HG02610 (cell line): ENCODE measurements at regions not wholly inside any gene's neighbourhood (a gene's known extent, or its start where the extent isn't known, plus 50 kb on each side); places are given as distances from the start of the nearest gene placed in this dataset.
"Not testable (repeated sequence)": the region's sequence is repeated elsewhere in the genome, so short reads cannot be mapped to it uniquely, and the experiment has no call there.

ENCODE experiments used
- ATAC-seq: cut with Tn5 transposase; IDR thresholded peaks from one replicate; pipeline ENCODE4 v1.9.1; 2021; ENCODE audit warnings: mild to moderate bottlenecking, moderate library complexity; ENCODE audit not compliant: unreplicated experiment

DNA sequence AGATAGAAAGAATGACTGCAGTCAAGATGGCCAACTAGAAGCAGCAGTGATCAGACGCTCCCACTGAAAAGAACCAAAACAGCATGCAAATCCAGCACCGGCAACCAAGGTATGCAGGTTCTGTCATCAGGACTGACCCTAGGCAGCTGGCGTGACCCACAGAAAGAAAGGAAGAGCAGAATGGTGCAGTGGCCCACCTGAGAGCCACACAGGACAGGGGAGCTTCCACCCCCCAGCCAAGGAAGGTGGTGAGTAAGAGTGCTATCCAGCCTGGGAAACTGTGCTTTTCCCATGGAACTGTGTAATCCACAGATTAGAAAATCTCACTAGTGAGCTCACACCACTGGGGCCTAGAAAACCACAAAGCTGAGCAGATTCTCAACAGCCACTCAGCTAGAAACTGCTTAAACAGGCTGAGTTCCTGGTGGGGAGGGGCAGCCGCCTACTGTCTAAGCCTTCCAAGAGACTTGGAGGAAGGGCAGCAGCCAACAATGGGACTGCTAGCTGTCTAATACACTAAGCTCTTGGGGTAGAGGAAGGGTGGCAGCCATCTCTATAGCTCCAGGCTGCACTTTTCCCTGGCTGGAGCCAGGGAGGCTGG, 127.9 kb downstream of the EVA1A start:
- peak; percentile 86 for ATAC-seq

DNA sequence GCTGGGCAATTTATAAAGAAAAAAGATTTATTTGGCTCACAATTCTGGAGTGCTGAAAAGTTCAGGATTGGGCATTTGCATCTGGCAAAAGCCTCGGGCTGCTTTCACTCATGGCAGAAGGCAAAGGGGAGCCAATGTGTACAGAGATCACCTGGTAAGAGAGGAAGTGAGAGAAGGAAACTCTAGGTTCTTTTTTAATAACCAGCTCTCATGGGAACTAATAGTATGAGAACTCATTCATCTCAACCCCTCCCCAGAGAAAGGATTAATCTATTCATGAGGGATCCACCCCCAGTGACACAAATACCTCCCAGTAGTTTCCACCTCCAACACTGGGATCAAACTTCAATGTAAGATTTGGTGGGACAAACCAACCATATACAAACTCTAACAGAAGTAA, 129.0 kb downstream of the EVA1A start:
- peak; percentile 63 for ATAC-seq

DNA sequence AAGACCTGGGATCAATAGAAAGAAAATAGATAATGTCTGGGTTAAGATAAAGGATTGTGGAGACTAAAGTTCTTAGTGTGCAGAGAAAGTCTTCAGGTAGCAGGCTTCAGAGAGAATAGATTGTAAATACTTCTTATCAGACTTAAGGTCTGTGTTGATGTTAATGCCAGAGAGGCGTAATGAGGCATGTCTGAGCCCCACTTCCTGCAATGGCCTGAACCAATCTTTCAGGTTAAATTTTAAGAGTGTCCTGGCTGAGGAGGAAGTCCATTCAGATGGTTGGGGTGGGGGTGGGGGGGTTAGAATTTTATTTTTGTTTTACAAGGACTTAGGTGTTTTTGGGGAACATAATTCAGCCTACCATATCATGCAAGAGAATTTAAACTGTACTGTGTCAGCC, 129.5 kb downstream of the EVA1A start:
- ATAC-seq, result no peak

DNA sequence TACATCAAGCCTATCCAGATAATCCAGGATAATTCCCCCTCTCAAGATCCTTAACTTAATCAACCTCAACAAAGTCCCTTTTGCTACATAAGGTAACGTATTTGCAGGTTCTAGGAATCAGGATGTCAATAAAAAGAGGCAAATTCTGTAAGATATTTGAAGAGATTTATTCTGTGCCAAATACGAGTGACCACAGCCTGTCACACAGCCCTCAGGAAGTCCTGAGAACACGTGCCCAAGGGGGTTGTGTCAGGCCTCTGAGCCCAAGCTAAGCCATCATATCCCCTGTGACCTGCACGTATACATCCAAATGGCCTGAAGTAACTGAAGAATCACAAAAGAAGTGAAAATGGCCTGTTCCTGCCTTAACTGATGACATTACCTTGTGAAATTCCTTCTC, 130.3 kb downstream of the EVA1A start:
- ATAC-seq, result not testable (repeated sequence)

DNA sequence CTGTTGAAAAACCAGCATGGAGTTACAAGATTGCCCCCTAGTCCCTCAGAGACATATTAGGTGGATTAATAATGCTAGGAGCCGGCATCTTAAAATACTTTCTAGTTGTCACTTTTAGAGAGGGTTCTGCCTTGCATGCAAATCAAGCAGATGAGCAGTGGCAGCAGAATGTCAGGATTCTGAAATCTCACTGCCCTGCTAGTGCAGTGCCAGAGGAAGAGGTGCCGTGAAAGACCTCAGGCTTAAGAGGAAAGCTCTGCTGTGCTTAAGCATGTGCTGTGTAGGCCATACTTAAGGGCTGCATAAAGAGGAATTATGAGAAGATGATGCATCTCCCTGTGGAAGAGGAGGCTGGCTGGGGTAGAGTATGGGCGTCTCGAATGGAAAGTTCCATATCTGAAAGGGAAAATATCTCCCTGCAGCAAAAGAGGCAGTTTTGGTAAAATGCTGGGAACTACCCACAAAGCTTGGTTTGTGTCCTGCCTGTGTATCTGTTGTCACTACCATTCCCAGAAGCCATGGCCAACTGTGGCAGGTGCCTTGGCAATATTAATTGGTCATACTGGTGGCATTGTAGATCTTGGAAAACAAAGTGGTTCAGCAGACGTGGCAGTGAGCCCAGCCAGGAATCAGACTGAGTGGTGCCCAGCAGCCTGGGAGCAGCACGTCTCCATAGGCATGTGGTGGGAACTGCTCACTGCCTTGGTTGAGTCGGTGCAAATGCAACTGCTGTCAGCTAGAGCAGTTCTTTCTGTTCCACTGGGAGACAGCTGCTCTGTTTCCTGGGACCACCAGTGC, 131.9 kb downstream of the EVA1A start:
- ATAC-seq, result no peak

DNA sequence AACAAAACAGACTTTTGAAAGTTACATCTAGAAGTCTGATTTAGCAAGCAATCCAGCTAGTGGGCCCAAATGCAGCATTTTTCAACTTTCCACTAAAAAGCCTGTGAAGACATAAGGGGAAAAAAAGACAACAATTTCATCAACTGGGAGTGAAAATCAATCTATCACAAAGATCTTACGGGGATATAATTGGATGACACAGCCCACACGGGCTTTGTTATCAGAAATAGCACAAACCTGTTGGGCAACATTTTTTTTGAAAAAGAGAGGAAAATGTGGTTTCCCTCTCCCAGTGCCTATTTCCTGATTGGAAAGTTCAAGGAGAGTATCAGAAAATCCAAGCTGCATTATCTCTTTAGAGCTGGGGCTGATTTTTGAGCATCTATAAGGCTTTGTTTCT, 132.7 kb downstream of the EVA1A start:
- ATAC-seq, result no peak

DNA sequence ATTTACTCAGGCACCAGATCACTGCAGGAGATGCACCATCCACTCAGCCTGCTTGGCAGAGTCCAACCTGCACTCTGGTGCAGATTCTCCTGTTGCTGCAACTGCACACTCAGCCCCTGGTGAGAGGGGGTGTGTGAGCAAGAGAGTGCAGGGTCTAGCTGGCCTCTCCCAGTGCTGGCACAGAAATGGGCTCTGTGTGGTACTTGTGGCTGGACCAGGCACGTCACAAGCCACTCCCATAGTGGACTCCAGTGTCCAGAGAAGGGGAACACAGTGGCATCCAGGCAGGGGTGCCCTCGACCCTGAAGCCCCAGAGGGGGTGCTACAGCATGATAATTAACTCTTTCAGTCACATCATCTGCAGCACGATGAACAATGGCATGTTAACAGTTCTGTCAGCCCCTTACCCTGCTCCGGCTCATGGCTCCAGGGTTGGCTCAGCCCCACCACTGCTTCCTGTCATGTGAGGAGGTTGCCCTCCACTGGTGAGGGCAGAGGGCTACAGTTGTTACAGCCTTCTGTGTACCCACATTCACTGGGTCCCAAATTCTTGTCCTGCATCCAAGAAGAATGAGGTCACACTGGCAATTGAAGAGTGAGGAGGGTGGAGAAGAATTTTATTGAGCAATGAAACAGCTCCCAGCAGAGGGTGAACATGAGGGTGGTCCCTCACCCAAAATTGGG, 135.7 kb downstream of the EVA1A start:
- ATAC-seq, result no peak

DNA sequence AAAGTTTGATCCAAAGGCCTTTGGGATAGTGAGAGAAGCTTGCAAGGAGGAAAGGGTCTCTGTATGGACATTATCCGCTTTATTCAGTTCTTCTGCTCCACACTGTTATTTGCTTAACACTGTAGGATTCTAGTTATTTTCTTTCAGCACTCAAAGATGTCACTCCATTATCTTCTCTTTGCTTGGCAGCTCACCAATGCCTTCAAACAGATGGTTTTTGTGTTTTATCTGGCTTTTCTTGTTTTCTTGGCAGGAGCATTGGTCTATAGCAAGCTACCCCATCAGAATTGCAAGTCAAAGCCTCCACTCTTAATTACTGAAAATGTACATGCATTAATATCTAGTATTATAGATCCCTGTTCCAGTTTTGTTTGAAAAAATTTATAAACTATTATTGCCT, 138.8 kb downstream of the EVA1A start:
- ATAC-seq, result no peak

DNA sequence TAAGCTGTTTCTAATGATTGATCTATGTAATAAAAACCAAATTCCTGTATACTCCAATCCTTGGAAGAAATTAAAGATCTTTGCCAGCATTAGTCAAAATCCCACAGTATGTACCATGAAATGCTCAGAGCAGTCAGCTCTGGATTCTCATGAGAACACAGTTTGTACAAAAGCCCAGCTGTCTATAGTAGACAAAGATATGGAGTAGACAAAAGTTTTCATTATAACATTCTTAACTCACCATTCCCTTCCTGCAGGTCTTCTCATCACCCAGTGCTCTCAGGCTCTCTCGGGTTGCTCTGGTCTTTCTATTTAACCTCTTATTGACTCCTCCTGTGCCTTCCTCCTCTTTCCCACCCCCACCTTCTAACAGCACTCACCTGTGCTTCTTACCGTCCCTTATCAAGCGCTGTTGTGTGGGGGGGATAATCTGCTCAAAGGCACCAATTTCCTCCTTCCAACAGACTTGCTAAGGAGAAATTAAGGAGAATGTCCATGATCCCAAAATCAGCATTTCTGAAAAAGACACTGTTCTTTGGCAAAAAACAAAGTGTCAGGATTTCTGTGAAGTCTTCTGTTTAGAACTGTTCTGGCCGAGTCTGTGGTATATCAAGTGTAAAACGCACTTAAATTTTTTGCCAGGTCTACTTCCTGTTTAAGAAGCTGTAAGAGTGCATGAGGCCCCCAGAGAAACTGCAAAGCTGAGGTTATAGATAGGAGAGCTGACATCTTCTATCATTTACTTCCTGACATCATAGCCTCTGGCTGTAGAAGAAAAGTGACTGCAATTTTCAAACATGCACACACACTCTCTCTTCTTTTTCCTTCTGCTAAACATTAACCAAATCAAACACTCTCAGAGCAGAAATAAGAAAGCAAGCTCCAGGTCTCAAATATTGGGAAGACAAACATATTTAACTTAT, 144.1 kb downstream of the EVA1A start:
- peak; percentile 55 for ATAC-seq

DNA sequence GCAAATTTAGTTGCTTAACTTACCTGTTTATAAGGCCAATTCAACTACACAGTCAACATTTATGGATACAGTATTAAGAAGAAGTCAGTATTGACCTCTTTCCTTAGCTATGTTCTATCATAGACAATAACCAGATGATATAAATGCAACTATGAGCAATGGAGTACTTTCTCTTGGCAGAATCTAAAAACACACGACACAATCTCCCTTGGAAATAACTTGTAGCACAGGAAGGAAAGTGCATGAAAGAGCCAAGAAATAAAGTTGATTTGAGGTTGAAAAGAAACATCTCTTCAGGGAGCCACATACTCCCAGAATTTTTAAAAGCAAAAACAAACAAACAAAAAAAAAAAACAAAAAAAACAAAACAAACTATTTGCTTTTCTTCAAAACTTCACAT, 145.0 kb downstream of the EVA1A start:
- ATAC-seq, result no peak

DNA sequence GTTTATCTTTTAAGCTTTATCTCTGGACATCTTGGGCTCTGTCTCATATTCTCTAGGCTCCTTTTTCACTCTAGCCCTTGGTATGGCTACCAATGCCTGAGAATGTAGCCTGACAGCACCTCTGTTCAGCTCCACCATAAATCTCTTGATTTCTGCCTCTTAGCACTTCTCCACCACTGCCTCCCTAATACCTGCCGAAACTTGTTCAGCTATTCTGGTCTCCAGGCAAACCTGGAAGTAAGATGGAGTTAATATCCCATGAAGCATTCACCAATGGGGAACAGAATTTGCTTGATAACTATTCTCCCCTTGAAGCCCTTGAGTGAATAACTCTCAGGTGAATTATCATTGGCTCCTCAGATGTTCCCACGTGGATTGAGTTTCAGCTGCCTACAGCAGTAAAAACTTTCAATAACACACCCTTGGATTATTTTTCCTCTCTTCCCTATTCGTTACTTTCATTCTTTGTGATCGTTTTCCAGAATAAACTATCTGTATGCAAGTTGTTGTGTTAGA, 145.6 kb downstream of the EVA1A start:
- ATAC-seq, result no peak

DNA sequence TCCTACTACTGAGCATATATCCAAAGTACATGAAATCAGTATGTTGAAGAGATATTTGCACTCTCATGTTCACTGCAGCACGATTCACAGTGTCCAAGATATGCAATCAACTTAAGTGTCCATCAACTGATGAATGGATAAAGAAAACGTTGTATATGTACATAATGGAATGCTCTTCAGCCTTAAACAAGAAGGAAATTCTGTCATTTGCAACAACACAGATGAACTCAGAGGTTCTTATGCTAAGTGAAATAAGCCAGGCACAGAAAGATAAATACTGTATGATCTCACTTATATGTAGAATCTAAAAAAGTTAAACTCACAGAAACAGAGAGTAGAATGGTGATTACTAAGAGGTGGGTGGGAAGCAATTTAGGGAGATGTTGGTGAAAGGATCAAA, 149.2 kb downstream of the EVA1A start:
- no peak for ATAC-seq

DNA sequence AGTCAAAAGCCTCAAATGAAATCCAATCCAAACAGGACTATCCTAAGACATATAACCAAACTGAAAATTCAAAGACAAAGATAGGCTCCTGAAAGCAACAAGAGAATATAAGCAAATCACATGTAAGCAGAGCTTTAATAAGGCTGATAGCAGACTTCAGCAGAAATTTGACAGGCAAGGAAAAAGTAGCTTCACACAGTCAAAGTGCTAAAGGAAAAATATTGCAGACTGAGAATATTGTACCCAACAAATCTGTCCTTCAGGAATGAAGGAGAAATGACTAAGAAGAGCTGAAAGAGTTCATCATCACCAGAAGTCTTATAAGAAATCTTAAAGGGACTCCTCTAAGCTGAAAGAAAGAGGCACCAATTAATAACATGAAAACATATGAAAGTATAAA, 150.0 kb downstream of the EVA1A start:
- ATAC-seq, result no peak

DNA sequence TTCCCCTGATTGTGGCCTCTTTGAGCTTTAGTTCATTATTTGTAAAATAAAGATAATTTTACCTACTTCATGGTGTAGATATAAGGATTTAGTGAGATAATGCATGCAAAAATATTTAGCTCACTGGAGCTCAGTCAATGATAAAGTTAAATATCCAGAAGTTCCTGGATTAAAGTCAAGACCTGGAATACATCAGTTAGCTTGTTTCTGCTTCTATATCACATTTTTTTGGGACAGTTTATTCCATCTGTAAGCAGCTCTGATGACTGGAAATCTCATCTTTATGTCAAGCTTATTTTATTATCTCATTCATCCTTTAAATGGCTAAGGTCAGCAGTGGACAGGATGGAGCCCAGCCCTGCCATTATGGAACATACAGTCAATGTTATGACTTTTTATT, 152.0 kb downstream of the EVA1A start:
- no peak for ATAC-seq

DNA sequence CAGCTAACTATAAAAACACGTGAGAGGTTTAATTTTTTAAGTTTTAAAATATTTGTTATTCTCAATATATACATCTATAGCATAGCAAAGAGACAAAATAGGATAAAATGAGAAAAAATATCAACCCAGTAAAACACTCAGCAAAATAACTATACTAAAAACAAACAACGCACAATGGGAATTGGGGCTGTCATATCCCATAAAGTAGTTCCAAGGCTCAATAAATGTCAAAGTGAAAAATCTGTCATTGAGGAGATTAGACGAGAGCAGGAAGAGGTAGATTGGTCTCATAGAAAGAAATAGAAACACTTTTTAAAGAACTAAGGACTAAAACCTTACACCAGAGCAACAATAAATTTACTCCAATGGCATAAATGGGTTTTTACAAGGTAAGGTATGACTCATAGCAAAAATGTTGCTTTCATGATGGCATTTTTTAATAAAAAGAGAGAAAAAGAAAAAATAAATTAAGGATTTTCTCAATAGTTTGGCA, 153.7 kb downstream of the EVA1A start:
- ATAC-seq, result no peak

DNA sequence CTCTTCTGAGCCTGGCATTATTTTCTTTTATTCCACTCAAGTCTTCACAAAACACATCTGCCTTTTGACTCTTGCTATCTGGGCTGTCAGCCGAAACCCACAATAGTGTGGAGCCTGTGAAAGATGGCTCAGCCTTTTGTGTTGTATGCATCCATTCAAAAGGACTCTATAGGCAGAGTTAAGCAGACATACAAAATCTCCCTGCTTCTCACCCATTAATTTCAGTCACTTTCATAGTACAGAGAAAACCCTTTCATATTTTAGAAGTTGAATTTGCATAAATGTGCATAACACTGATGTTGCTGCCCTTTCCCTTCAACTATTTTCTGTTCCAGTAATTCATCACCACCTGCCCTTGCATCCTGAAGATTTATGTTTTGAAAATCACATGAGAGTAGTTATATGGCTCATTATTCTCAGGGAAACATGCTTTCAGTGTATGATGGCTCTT, 154.6 kb downstream of the EVA1A start:
- peak; percentile 76 for ATAC-seq

DNA sequence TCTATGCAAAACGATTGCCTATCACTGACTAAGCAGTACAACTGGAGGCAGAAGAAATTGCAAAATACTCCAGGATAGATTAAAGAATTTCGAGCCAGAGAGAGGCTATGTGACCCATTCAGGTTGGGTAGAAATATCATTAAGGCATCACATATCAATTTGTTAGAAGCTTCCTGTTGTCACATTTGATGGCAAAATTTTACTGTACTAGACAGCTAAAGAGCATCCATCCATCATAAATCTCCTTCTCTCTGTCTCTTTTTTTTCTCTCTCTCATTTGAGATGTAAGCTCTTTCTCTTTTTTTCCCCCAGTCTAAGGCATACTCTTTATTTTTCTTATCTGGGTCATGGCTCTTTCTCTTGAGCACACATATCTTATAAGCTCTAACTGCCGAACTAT, 155.7 kb downstream of the EVA1A start:
- ATAC-seq, result no peak

DNA sequence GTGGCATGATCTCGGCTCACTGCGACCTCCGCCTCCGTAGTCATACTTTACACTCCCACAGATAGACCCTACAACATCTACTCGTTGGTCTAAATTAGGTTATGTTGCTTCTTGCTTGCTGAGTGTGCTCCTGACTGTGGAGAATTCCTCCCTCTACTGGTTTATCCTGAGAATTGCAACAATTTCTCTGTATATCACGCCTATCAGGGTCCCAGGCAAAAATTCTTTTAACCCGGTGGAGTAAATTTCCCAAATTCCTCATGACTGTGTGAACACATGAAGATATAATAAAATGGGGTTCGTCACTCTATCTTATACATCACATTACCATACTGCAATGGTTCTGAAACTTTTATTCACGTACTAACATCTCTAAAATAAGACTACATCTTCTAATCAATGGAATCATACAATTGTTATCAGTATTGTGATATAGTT, 156.7 kb downstream of the EVA1A start:
- ATAC-seq, result peak; percentile 70

DNA sequence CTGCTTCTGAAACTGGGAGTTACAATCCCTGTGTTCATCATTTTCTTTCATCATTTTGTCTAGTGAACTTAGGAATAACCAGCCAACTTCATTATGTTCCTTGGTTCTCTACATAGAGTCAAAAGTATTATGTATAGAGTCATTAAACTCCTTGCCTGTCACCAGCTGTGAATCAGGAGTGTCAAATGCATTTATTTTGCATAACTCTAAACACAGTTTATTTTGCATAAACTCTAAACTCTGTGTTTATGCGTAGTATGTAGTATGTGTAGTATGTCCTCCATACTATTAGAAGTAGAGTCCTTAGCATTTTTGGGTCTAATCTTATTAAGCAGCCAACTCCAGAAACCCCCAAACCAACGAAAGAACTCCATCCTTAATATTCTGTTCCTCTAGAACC, 164.4 kb downstream of the EVA1A start:
- ATAC-seq, result no peak

DNA sequence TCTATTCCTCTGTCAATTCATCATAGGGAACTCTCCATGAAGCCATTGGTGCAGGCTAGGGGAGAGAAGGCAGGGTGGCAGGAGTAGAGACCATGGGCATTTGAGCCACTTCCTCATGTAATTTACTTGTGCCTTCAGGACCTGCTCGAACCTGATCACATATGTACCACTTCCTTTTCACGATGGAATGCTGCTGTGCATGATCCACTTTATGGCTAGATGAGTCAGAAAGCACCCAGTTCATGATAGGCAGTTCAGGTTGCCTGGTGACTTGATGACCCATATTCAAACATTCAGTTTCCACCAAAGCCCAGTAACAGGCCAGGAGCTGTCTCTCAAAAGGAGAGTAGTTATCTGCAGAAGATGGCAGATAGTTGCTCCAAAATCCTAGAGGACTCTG, 166.0 kb downstream of the EVA1A start:
- ATAC-seq, result not testable (repeated sequence)

DNA sequence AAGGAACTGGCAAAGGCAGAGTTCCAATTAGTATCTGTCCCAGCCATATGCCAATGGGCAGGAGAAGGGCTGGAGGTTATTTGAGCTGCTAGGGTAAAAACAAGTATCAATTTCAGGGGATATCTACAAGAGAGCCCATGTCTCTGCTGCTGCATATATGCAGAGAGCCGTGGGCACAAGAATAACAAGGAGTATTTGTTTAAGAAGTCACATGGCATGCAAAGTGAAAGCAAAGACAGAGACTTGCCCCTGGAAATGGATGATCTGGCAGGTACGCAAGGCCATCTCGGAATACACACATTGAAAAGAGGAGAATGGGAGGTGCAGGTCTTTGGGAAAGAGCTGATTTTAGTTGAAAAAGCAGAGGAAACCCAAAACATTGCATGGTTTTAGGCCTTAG, 170.6 kb downstream of the EVA1A start:
- no peak for ATAC-seq
